NT2/D1 (cell line): ENCODE measurements at regions not wholly inside any gene's neighbourhood (a gene's known extent, or its start where the extent isn't known, plus 50 kb on each side); places are given as distances from the start of the nearest gene placed in this dataset.

Experiments used
- DNase-seq: peaks from one replicate; pipeline ENCODE4 v3.0.0-alpha.2; 2011; ENCODE audit warnings: low read depth, low spot score
- H3K27me3 ChIP-seq: 2 replicates; pipeline ENCODE4 v1.6.0; 2011; ENCODE audit warnings: mild to moderate bottlenecking; ENCODE audit not compliant: insufficient read length, insufficient read depth
- H3K36me3 ChIP-seq: 2 replicates; pipeline ENCODE4 v1.6.1; 2011; ENCODE audit warnings: mild to moderate bottlenecking, low read length, mixed read lengths; ENCODE audit not compliant: insufficient read depth, insufficient read length
- H3K4me1 ChIP-seq: 2 replicates; pipeline ENCODE4 v1.5.1; 2011; ENCODE audit not compliant: insufficient read depth, insufficient read length
- H3K4me3 ChIP-seq: 2 replicates; pipeline ENCODE4 v1.5.1; 2011; ENCODE audit warnings: low read depth; ENCODE audit not compliant: insufficient read length
- H3K9ac ChIP-seq: 2 replicates; pipeline ENCODE4 v1.6.0; 2011; ENCODE audit warnings: low read depth; ENCODE audit not compliant: insufficient read length
- H3K9me3 ChIP-seq: 2 replicates; pipeline ENCODE4 v1.5.1; 2011; ENCODE audit warnings: mild to moderate bottlenecking, low read length; ENCODE audit not compliant: insufficient read depth
- SUZ12 ChIP-seq: IDR thresholded peaks from 2 replicates; pipeline ENCODE4 v1.6.1; 2011; ENCODE audit not compliant: insufficient read length, insufficient read depth; ENCODE audit errors: extremely low read depth
- YY1 ChIP-seq: IDR thresholded peaks from 2 replicates; pipeline ENCODE4 v1.6.1; 2011; ENCODE audit not compliant: insufficient read length, insufficient read depth
- ZNF274 ChIP-seq: IDR thresholded peaks from 2 replicates; pipeline ENCODE4 v1.6.1; 2011; ENCODE audit warnings: mild to moderate bottlenecking, low read depth, low read length

DNA sequence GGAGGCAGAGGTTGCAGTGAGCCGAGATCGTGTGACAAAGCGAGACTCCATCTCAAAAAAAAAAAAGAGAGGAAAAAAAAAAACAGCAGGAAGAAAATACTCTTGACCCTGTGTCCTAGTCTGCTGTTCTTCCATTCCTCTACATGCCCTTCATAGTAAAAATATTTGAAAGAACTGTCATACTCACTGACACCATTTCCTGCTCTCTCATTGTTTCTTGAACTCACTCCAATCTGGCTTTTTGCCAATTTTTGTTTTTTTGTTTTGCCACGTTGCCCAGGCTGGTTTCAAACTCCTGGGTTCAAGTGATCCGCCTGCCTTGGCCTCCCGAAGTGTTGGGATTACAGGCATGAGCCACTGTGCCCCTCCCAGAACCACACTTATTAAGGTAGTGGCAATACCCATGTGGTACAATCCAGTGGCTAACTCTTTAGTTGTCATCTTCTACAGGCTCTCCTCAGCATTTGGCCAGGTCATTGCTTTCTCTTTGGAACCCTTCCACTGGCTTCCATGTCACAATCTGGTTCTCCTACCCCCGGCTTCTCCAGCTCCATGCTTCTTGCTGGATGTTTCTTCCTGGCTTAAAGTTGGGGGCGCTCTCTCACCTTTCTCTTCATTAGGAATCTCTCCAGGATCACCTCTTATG lies 238.2 kb upstream of the C2CD4B start:
- peaks cover 3% of the 10 kb centered on the region for H3K36me3 ChIP-seq
- no peak overlapping the region for H3K4me3 ChIP-seq
- TF ChIP-seq ZNF274, result no peak
- no peak for TF ChIP-seq SUZ12
- TF ChIP-seq YY1, result no peak
- H3K27me3 ChIP-seq, result no peaks in the 10 kb centered on the region
- no peak for DNase-seq
- no peak overlapping the region for H3K9ac ChIP-seq
- no peaks in the 10 kb centered on the region for H3K4me1 ChIP-seq
- peaks cover 29% of the 10 kb centered on the region for H3K9me3 ChIP-seq

DNA sequence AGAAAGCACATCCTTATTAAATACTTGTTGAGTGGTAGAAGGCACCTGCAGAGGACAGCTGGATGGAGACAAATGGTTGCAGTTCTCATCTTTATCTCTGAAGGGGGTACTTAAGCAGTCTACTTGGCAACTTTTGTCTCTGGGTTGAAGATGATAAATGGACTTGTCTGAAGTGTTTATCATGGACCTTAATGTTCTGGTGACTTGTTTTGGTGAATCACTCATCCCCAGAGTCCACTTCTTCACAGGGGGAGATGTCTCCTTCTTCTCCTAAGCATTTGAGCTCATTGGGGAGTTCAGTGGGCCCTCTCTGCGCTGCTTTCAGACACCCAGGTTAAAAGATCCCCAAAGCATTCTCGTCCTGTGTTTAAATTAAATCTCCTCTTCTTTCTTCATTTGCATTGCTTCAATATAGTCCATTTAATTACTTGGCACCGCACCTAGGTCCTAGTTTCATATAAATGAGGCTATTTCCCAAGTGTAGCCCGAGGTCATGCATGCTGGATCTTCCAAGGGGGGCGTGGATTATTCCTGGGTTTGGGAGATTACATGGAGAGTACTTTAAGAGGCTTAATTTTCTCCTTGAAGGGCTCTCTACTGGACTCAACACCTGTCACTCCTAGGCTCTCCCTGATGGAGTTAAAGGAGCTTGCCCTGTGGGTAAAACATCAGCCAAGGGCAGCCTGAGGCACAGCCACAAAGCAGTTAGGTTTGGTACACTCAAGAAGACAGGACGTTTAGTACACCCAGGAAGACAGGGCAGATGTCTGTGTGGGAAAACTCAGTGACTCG lies 239.3 kb upstream of the C2CD4B start:
- no peak for DNase-seq
- Histone ChIP-seq H3K4me1 (no peaks in the 10 kb centered on the region), H3K36me3 (peaks cover under 1% of the 10 kb centered on the region), H3K9me3 (peaks cover 18% of the 10 kb centered on the region), H3K27me3 (no peaks in the 10 kb centered on the region), H3K4me3 (no peak overlapping the region), H3K9ac (no peak overlapping the region)
- TF ChIP-seq YY1 (no peak), ZNF274 (no peak), SUZ12 (no peak)

DNA sequence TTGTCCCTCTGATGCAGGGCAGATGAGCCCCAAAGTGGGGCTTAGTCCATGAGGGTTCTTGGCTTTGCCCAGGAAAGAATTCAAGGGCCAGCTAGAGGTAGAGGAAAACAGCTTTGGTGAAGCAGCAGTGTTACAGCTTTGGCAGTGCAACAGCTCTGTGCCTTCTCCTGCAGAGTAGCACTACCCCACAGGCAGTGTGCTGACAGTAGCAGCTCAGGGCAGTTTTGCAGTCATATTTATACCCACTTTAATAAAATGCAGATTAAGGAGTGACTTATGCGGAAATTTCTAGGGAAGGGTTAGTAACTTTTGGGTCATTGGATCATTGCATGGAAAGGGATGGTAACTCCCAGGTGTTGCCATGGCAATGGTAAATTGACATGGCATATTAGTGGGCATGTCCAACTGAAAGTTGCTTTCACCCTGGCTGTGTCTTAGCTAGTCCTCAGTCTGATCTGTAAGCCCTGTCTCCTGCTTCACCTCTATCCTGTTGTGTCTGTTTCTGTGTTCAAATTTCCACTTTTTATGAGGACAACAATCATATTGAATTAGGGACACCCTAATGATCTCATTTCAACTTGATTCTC lies 241.3 kb upstream of the C2CD4B start:
- Histone ChIP-seq H3K36me3 (no peaks in the 10 kb centered on the region), H3K9me3 (peaks cover 7% of the 10 kb centered on the region; the same call in 1 of the 2 replicates), H3K9ac (no peak overlapping the region), H3K27me3 (no peaks in the 10 kb centered on the region), H3K4me1 (no peaks in the 10 kb centered on the region), H3K4me3 (no peak overlapping the region)
- DNase-seq, result no peak
- TF ChIP-seq YY1 (no peak), ZNF274 (no peak), SUZ12 (no peak)

DNA sequence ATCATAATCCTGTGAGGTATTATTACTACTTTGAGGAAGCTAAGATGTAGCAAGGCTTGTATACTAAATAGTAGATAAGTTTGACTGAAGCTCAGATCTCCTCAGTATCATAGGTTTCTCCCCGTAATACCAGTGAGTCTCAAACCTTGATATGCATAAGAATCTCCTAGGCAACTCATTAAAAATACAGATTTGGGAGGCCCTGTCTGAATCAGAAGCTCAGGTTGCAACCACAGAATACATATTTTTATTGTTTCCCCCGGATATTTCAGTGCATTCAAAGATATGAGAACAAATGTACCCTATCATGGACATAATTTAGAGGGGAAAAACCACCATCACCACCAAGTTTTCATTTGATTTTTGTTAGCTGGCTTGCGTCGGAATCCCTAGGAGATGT lies 242.1 kb upstream of the C2CD4B start:
- 0 out of 2 replicates have a peak, but pooled peaks cover 3% of the 10 kb centered on the region for H3K9me3 ChIP-seq
- TF ChIP-seq SUZ12 (no peak), YY1 (no peak), ZNF274 (no peak)
- H3K36me3 ChIP-seq, result no peaks in the 10 kb centered on the region
- DNase-seq, result no peak
- no peak overlapping the region for H3K4me3 ChIP-seq
- no peaks in the 10 kb centered on the region for H3K27me3 ChIP-seq
- no peak overlapping the region for H3K9ac ChIP-seq
- no peaks in the 10 kb centered on the region for H3K4me1 ChIP-seq

DNA sequence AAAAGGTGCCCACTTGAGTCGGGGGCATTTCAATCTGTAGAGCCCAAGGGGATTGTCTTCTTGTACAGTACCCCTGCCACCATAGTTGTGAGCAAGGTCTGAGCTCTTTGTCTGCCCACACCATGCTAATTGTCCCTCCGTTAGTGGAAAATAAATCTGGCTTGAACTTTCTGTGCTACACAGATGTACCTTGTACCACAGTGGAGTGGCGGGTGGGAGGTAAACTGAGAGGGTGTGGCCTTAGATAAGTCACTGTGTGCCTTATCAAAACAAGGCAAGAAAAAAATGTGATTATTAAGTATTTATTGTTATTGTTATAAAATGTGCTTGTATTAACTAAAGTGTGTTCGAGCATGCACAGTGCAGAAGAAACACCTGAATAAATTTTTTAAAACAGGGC lies 242.9 kb upstream of the C2CD4B start:
- TF ChIP-seq YY1 (no peak), SUZ12 (no peak), ZNF274 (no peak)
- H3K27me3 ChIP-seq, result no peaks in the 10 kb centered on the region
- H3K36me3 ChIP-seq, result no peaks in the 10 kb centered on the region
- no peak overlapping the region for H3K9ac ChIP-seq
- H3K9me3 ChIP-seq, result 0 out of 2 replicates have a peak, but pooled peaks cover 3% of the 10 kb centered on the region
- H3K4me3 ChIP-seq, result no peak overlapping the region
- DNase-seq, result no peak
- H3K4me1 ChIP-seq, result no peaks in the 10 kb centered on the region

DNA sequence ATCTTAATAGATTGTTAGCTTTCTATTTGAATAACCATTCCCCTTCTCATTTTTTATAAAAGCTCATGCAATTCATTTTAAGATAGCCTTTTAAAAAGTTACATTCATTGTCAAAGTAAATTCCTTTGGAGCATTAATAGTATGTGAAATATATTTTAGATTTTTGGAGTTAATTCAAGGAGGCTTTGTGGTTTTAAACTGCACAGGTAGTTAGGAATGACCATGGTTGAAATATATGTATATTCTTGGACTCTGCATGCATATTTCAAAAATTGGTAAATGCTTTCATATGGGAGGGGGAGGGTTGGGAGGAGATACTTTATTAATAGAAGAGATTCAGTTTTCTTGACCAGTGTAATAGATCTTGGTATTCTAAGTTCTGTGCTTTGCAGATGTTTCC lies 244.4 kb upstream of the C2CD4B start:
- Histone ChIP-seq H3K36me3 (no peaks in the 10 kb centered on the region), H3K9ac (no peak overlapping the region), H3K4me1 (no peaks in the 10 kb centered on the region), H3K4me3 (no peak overlapping the region), H3K9me3 (0 out of 2 replicates have a peak, but pooled peaks cover 3% of the 10 kb centered on the region), H3K27me3 (no peaks in the 10 kb centered on the region)
- DNase-seq, result no peak
- TF ChIP-seq ZNF274 (no peak), YY1 (no peak), SUZ12 (no peak)

DNA sequence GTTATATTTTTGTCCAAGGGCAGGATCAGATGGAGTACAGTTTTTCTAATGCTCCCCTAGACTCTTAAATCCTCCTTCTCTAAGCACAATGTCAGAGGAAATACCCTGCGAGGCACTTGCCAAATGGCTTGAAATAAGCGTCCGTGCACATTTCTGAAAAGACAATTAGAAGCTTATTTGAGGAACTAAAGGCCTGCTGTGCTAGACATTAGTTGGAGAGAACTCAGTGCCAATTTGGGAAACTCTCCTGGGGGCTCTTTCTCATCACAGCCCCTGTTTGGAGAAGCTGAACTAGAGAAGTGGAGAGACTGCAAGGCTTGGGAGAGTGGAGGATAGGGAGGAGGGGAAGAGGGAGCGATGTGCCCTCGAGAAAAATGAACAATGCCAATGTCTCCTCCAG lies 247.6 kb upstream of the C2CD4B start:
- Histone ChIP-seq H3K27me3 (no peaks in the 10 kb centered on the region), H3K4me1 (peaks cover 5% of the 10 kb centered on the region), H3K9me3 (no peaks in the 10 kb centered on the region), H3K36me3 (no peaks in the 10 kb centered on the region), H3K4me3 (no peak overlapping the region), H3K9ac (no peak overlapping the region)
- TF ChIP-seq SUZ12, result no peak
- TF ChIP-seq YY1, result no peak
- TF ChIP-seq ZNF274, result no peak
- DNase-seq, result no peak
